ENCODE measurements at regions not wholly inside any gene's neighbourhood (a gene's known extent, or its start where the extent isn't known, plus 50 kb on each side); places are given as distances from the start of the nearest gene placed in this dataset.

DNA sequence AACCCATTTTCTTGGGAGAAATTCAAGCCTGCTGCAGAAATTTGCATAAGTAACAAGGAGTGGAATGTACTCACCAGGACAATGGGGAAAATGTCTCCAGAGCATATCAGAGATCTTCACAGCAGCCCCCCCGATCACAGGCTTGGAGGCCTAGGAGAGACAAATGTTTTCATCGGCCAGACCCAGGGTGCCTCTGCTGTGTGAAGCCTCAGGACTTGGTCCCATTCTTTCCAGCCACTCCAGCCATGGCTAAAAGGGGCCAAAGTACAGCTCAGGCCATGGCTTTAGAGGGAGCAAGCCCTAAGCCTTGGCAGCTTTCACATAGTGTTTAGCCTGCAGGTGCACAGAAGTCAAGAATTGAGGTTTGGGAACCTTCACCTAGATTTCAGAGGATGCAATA is 1463.0 kb downstream of the HACE1 start:
- no peak overlapping the region for H3K4me3 ChIP-seq (ENCODE audit: low read length)
- H3K27me3 ChIP-seq (ENCODE audit: insufficient read depth, low read depth, low read length): no peaks in the 10 kb centered on the region
- no peak overlapping the region for H2AFZ ChIP-seq (ENCODE audit: low read depth, low read length)
- H3K36me3 ChIP-seq (ENCODE audit: insufficient read depth, low read length): no peaks in the 10 kb centered on the region
- H3K9me3 ChIP-seq (ENCODE audit: low read length): no peaks in the 10 kb centered on the region
- H3K27ac ChIP-seq (ENCODE audit: low read length): no peak overlapping the region
- TF ChIP-seq POLR2AphosphoS5 (IDR thresholded peaks at IDR 0.05) (no peak), TAF1 (IDR thresholded peaks at IDR 0.05; ENCODE audit: low read depth) (no peak), EP300 (conservative IDR thresholded peaks at IDR 0.05; ENCODE audit: poor library complexity, severe bottlenecking) (no peak), RAD21 (conservative IDR thresholded peaks at IDR 0.05) (no peak), EZH2 (IDR thresholded peaks at IDR 0.05; ENCODE audit: borderline replicate concordance, insufficient read depth, low read length, poor library complexity, severe bottlenecking) (no peak), SMC3 (conservative IDR thresholded peaks at IDR 0.05; ENCODE audit: poor library complexity) (no peak), MXI1 (conservative IDR thresholded peaks at IDR 0.05; ENCODE audit: poor library complexity, severe bottlenecking) (no peak)
- TF ChIP-seq, protein P1, sequence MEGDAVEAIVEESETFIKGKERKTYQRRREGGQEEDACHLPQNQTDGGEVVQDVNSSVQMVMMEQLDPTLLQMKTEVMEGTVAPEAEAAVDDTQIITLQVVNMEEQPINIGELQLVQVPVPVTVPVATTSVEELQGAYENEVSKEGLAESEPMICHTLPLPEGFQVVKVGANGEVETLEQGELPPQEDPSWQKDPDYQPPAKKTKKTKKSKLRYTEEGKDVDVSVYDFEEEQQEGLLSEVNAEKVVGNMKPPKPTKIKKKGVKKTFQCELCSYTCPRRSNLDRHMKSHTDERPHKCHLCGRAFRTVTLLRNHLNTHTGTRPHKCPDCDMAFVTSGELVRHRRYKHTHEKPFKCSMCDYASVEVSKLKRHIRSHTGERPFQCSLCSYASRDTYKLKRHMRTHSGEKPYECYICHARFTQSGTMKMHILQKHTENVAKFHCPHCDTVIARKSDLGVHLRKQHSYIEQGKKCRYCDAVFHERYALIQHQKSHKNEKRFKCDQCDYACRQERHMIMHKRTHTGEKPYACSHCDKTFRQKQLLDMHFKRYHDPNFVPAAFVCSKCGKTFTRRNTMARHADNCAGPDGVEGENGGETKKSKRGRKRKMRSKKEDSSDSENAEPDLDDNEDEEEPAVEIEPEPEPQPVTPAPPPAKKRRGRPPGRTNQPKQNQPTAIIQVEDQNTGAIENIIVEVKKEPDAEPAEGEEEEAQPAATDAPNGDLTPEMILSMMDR (IDR thresholded peaks at IDR 0.05; ENCODE audit: poor library complexity, severe bottlenecking): no peak
- TF ChIP-seq, protein P2, sequence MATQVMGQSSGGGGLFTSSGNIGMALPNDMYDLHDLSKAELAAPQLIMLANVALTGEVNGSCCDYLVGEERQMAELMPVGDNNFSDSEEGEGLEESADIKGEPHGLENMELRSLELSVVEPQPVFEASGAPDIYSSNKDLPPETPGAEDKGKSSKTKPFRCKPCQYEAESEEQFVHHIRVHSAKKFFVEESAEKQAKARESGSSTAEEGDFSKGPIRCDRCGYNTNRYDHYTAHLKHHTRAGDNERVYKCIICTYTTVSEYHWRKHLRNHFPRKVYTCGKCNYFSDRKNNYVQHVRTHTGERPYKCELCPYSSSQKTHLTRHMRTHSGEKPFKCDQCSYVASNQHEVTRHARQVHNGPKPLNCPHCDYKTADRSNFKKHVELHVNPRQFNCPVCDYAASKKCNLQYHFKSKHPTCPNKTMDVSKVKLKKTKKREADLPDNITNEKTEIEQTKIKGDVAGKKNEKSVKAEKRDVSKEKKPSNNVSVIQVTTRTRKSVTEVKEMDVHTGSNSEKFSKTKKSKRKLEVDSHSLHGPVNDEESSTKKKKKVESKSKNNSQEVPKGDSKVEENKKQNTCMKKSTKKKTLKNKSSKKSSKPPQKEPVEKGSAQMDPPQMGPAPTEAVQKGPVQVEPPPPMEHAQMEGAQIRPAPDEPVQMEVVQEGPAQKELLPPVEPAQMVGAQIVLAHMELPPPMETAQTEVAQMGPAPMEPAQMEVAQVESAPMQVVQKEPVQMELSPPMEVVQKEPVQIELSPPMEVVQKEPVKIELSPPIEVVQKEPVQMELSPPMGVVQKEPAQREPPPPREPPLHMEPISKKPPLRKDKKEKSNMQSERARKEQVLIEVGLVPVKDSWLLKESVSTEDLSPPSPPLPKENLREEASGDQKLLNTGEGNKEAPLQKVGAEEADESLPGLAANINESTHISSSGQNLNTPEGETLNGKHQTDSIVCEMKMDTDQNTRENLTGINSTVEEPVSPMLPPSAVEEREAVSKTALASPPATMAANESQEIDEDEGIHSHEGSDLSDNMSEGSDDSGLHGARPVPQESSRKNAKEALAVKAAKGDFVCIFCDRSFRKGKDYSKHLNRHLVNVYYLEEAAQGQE (IDR thresholded peaks at IDR 0.05; ENCODE audit: borderline replicate concordance): no peak
- no peaks in the 10 kb centered on the region for H3K79me2 ChIP-seq (replicated peaks; ENCODE audit: insufficient read depth, low read length)
- H3K4me2 ChIP-seq (ENCODE audit: low read length): no peak overlapping the region
- H3F3A ChIP-seq (ENCODE audit: insufficient read depth, low read length, poor library complexity, severe bottlenecking): no peaks in the 10 kb centered on the region
- no peaks in the 10 kb centered on the region for H4K20me1 ChIP-seq (ENCODE audit: insufficient read depth)
- no peaks in the 10 kb centered on the region for H3K9me2 ChIP-seq (ENCODE audit: insufficient read depth, low read length)
- no peak overlapping the region for H3K9ac ChIP-seq (ENCODE audit: low read length)

DNA sequence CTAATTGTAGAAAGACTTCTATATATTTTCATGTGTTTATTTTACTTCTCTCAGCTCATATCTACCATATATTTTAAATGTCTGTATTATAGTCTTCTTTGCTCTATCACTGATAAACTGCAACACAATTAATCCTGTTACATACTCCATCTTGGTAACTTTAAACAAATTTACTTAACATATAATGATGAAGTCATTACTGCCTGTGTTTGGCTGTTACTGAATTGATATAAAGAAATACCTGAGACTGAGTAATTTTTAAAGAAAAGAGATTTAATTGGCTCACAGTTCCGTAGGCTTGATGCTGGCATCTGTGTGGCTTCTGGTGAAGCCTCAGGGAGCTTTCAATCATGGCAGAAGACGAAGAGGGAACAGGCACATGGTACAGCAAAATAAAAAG is 1480.4 kb downstream of the HACE1 start:
- no peak overlapping the region for H3K4me3 ChIP-seq (ENCODE audit: low read length)
- no peaks in the 10 kb centered on the region for H3K9me2 ChIP-seq (ENCODE audit: insufficient read depth, low read length)
- H3F3A ChIP-seq (ENCODE audit: insufficient read depth, low read length, poor library complexity, severe bottlenecking): no peaks in the 10 kb centered on the region
- H2AFZ ChIP-seq (ENCODE audit: low read depth, low read length): no peak overlapping the region
- H4K20me1 ChIP-seq (ENCODE audit: insufficient read depth): no peaks in the 10 kb centered on the region
- no peak overlapping the region for H3K9ac ChIP-seq (ENCODE audit: low read length)
- TF ChIP-seq, protein P2 (IDR thresholded peaks at IDR 0.05; ENCODE audit: borderline replicate concordance): no peak
- TF ChIP-seq, protein P1 (IDR thresholded peaks at IDR 0.05; ENCODE audit: poor library complexity, severe bottlenecking): no peak
- no peak for TF ChIP-seq RAD21 (conservative IDR thresholded peaks at IDR 0.05)
- TF ChIP-seq EP300 (conservative IDR thresholded peaks at IDR 0.05; ENCODE audit: poor library complexity, severe bottlenecking): no peak
- TF ChIP-seq EZH2 (IDR thresholded peaks at IDR 0.05; ENCODE audit: borderline replicate concordance, insufficient read depth, low read length, poor library complexity, severe bottlenecking): no peak
- TF ChIP-seq SMC3 (conservative IDR thresholded peaks at IDR 0.05; ENCODE audit: poor library complexity): no peak
- no peak for TF ChIP-seq TAF1 (IDR thresholded peaks at IDR 0.05; ENCODE audit: low read depth)
- TF ChIP-seq MXI1 (conservative IDR thresholded peaks at IDR 0.05; ENCODE audit: poor library complexity, severe bottlenecking): no peak
- TF ChIP-seq POLR2AphosphoS5 (IDR thresholded peaks at IDR 0.05): no peak
- no peaks in the 10 kb centered on the region for H3K9me3 ChIP-seq (ENCODE audit: low read length)
- H3K27ac ChIP-seq (ENCODE audit: low read length): no peak overlapping the region
- no peaks in the 10 kb centered on the region for H3K79me2 ChIP-seq (replicated peaks; ENCODE audit: insufficient read depth, low read length)
- H3K36me3 ChIP-seq (ENCODE audit: insufficient read depth, low read length): no peaks in the 10 kb centered on the region
- H3K4me2 ChIP-seq (ENCODE audit: low read length): no peak overlapping the region
- no peaks in the 10 kb centered on the region for H3K27me3 ChIP-seq (ENCODE audit: insufficient read depth, low read depth, low read length)
